HG03139 (cell line): ENCODE measurements at regions not wholly inside any gene's neighbourhood (a gene's known extent, or its start where the extent isn't known, plus 50 kb on each side); places are given as distances from the start of the nearest gene placed in this dataset.

Experiments used
- ATAC-seq: cut with Tn5 transposase; IDR thresholded peaks from one replicate; pipeline ENCODE4 v1.9.1; 2021; ENCODE audit not compliant: unreplicated experiment

GRCh38 chr1:105678334-105678733 lies 1378.1 kb upstream of the PRMT6 start:
- ATAC-seq, result no peak

DNA sequence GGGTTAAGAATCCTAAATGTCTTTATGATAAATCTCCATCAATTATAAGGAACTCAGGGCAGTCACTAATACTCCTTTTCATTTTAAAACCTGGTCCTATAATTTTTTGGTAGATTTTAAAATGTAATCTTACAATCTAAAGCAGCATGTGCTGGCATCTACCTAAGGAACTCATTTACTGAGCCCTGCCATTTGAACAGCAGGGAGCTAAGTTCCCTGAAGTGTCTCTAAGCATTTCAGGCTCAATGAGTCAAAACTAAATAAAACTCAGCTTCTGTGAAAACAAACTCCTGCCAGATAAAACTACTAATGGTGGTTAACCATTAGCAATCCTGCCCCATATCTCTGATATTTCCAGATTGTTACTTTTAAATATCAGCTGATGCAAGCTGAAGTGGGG lies 1371.8 kb upstream of the PRMT6 start:
- no peak for ATAC-seq

DNA sequence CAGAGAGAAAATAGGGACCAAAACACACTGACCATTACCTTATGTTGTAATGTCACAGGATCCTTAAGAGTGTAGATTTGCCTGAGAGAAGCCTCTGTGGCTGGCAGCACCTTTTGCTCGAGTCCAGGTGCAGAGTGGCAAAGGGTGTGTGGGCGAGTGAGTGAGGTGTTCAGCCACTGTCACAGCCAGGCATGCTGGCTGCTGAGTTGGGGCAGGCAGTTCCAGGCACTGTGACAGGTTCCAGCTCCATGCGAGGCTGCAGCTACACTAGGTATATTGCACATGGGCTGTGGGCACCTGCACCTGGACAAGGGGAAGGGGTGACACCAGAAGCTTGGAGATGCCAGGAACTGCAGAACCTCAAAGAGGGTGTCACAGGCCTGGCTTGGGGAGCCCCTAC lies 1370.4 kb upstream of the PRMT6 start:
- ATAC-seq, result no peak

DNA sequence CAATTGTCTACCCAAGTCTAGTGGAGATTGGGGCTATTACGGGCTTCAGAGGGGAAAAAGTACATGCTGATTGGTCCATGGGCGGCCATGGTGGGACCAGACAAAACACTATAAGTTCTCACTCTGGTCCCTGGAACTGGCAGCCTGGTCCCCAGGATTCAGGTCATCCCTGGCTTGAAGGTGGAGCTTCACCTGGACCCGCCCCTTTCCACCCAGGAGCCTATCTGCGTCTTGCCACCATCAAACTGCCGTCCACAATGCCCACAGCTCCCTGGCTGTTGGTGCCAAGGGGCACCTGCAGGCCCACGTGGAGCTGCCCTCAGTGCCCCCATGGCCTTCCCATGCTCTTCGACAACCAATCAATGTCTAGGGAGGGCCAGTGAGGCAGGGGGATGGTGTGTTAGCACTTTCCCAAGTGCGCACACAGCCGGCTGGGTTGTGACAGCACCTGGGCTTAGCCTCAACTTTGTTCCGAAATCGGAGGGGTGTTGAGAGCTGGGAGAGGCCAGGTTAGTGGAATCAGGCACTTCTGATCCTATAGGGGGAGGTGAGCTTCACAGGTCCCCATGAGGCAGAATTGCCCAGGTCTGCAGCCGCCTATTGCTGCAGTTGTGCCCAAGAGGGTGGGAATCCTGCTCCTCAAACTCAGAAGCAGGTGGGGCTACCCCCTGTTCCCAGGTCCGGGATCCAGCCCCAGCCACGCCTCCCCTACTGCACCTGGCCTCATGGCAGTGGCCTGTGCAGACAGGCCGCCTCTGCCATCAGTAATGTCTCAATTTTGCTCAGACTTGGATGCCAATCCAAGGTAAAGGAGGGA lies 1369.4 kb upstream of the PRMT6 start:
- ATAC-seq, result no peak

GRCh38 chr1:105700723-105701122 lies 1355.8 kb upstream of the PRMT6 start:
- ATAC-seq, result no peak

GRCh38 chr1:105724286-105724685 lies 1332.2 kb upstream of the PRMT6 start:
- no peak for ATAC-seq

GRCh38 chr1:105730701-105731100 lies 1325.8 kb upstream of the PRMT6 start:
- no peak for ATAC-seq

DNA sequence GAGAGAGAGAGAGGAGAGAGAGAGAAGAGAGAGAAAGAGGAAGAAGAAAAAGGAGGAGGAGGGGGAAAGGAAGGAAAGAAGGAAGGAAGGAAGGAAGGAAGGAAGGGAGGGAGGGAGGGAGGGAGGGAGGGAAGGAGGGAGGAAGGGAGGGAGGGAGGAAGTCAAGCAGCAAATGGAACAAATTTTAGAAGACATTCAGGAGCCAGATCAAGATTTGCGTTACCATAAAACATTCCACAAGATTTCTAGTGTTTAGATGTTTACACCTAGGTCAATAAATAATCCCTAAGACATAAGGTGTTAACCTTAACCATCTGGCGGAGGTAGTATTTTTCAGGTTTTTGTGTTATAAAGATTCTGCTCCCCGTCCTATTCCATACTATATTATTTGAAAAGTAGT lies 1320.1 kb upstream of the PRMT6 start:
- ATAC-seq, result no peak

DNA sequence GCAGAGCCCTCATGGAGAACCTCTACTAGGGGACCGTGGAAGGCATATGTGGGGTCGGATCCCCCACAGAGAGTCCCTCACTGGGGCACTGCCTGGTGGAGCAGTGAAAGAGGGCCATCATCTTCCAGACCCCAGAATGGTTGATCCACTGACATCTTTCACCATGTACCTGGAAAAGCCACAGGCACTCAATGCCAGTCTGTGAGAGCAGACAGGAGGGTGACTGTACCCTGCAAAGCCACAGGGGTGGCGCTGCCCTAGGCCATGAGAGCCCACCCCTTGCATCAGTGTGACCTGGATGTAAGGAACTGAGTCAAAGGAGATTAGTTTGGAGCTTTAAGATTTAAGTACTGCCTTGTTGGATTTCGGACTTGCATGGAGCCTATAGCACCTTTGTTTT lies 1276.7 kb upstream of the PRMT6 start:
- ATAC-seq, result no peak

DNA sequence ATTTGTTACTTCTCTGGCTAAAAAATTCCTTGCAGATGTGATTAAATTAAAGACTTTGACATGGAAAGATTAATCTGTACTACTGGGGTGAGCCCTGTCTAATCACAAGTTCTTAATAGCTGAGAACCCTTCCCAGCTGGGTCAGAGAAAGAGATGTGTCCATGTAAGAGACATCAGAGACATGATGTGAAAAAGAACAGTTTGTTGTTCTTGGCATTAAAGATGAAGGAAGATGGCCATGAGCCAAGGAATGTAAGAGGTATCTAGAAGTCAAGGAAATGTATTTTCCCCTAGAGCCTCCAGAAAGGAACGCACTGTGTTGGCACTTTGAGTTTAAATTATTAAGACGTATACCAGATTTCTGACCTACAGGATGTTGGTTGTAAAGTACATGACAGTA lies 1271.5 kb upstream of the PRMT6 start:
- no peak for ATAC-seq

DNA sequence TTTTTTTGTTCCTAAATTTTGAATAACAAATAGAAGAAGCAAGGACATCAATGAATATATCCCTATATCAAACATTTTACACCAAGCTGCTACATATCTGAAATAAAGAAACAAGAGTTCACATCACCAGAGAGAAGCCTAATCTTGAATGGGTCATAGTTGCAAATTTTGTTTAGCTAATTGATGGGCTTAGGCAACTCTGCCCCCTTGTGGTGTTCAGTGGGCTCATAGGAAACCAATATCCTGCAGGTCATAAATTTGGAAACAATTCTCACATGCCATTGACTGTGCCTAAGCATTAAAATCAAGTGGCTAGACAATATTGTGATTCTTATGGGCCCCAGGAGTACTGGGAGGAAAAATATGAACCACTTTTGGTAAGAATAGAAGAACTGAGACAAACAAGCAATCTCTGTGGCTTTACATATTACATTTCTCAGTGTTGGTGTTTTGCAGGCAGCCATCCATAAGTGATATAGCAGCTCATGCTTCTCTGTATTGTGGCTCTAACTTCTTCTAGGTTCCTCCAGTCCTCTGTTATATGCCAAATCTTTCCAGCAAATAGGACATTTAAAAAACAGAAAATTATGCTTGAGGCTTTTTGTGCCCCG lies 1262.8 kb upstream of the PRMT6 start:
- ATAC-seq, result no peak

DNA sequence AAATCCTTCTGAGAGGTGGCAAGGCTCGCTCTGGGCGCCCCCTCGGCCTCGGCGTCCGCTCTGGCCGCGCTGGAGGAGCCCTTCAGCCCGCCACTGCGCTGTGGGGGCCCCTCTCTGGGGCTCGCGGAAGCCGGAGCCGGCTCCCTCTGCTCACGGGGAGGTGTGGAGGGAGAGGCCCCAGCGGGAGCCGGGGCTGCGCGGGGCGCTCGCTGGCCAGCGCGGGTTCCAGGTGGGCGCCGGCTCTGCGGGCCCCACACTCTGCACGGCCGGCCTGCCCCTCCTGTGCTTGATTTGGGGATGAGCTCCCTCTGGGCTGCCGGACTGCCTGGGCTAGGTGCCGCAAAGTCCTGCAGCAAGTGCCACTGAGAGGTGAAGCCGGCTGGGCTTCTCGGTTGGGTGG lies 1260.7 kb upstream of the PRMT6 start:
- no peak for ATAC-seq

- ATAC-seq, result no peak
Observed at GRCh38 chr1:105830571-105831146, 1225.8 kb upstream of the PRMT6 start.

GRCh38 chr1:105838071-105838470 lies 1218.4 kb upstream of the PRMT6 start:
- no peak for ATAC-seq

DNA sequence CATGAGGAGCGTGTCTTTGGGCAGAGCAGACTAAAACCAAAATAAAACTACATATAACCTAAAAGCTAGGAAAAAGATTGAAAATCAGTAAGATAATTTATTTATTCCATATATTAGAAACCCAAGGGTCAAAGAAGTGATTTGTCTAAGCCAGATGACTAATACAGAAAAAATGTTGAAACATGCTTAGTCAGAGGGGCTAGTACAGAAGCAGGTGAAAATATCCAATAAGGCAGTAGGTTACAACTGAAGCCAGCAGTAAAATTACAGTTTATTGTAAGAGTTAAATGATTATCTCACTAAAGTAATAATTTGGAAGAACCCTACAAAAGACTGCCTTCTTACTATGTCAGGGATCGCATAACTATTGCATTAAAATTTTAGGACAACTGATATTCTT lies 1190.9 kb upstream of the PRMT6 start:
- no peak for ATAC-seq

DNA sequence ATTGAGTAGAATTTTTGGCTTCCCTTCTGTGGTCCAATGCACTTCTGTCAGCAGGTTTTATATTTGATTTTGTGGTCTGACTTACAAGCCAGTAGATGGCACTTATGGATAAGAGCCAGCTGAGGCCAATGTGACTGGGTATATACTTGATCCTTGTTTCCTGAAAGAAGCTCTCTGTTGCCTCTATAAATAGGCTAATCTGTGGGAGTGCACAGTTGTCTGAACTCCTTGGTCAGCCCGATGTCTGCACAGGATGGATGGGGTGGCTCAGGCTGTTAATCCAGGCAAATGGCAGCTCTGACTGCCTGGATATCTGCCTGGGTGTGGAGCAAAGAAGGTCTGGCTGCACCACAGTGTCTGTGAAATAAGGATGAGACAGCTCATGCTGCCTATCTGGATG lies 1183.7 kb upstream of the PRMT6 start:
- ATAC-seq, result no peak

DNA sequence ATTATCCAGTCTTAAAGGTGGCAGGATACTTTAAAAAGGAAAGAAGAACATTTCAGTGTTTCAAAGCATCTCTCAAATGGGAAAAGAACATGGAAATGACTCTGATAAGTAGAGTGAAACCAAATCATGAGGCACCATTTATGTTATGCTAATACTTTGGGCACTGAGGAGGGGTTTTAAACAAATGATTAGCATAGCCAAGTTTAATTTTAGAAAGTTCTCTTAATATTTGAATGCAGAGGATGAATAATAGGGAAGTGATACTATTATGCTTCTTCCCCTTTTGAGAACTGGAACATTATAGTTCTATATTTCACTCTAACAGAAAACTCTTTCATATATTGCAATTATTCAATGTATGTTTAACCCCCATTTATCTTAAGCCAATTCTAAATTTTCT lies 1181.9 kb upstream of the PRMT6 start:
- ATAC-seq, result peak; percentile 84

- ATAC-seq, result no peak
Observed at GRCh38 chr1:105886309-105886708, 1170.2 kb upstream of the PRMT6 start.

DNA sequence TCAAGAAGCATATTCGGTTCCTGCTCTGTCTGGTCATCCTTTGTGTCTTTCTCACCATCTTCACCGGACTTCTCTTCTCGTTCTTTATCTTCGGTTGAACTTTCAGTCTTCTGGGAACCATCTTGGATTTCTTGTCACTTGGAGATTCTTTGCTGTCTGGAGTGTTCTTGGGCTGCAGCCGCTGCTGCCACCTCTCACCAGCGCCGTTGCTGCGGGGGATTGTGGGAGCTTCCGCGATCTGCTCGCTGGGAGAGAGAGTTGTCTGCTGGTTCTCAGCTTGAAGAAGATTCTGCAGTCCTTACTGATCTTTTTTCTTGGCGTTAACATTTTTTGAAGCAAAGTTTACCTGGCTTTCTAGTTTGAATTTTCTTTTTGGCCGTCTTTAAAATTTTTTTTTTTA lies 1165.2 kb upstream of the PRMT6 start:
- ATAC-seq, result no peak

- ATAC-seq, result no peak
Observed at GRCh38 chr1:105894006-105894405, 1162.5 kb upstream of the PRMT6 start.

- ATAC-seq, result no peak
Observed at GRCh38 chr1:105909811-105910210, 1146.7 kb upstream of the PRMT6 start.

- no peak for ATAC-seq
Observed at GRCh38 chr1:105914403-105914802, 1142.1 kb upstream of the PRMT6 start.
